ENCODE measurements at regions not wholly inside any gene's neighbourhood (a gene's known extent, or its start where the extent isn't known, plus 50 kb on each side); places are given as distances from the start of the nearest gene placed in this dataset.
"Not testable (repeated sequence)": the region's sequence is repeated elsewhere in the genome, so short reads cannot be mapped to it uniquely, and the experiment has no call there.

DNA sequence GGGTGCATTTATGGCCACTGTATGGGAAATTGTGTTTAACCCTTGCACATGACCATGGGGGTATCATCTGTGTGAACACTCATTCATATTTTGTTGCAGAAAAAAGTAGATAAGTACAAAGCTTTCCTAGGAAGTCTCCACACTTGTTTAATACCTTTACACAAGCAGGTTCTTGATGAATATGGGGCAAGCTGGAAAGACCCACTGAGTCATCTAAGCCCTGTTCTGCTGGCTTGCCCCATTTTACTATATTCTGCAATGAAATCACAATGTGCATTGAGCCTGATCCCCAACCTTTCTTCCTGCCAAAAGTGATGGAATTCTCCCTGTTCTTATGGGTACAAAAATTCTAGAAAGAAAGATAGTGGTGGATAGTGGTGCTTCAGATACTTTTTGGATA, 99.8 kb downstream of the CCDC71L start:
- no peak for DNase-seq

DNA sequence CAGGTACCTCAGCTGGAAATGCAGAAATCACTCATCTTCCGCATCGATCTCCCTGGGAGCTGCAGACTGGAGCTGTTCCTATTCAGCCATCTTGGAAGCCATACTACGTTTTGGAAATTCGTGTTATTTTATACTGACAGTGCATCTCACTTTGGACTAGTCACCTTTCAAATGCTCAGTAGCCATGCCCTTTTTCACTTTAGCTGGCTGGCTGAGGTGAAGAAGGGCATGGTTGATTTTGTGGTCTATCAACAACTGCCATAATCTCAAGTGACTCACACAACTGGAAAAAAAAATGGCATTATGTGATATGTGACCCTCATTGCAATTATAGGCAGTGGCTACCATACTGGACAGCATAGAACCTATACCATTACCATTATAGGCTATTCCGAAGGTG, 100.5 kb downstream of the CCDC71L start:
- no peak for DNase-seq

DNA sequence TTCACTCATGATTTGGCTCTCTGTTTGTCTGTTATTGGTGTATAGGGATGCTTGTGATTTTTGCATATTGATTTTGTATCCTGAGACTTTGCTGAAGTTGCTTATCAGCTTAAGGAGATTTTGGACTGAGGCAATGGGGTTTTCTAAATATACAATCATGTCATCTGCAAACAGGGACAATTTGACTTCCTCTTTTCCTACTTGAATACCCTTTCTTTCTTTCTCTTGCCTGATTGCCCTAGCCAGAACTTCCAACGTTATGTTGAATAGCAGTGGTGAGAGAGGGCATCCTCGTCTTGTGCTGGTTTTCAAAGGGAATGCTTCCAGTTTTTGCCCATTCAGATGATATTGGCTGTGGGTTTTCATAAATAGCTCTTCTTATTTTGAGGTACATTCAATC, 104.7 kb downstream of the CCDC71L start:
- DNase-seq, result not testable (repeated sequence)

DNA sequence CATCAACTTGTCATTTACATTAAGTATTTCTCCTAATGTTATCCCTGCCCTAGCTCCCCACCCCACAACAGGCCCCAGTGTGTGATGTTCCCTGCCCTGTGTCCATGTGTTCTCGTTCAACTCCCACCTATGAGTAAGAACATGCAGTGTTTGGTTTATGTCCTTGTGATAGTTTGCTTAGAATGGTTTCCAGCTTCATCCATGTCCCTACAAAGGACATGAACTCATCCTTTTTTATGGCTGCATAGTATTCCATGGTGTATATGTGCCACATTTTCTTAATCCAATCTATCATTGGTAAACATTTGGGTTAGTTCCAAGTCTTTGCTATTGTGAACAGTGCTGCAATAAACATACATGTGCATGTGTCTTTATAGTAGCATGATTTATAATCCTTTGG, 106.3 kb downstream of the CCDC71L start:
- DNase-seq, result not testable (repeated sequence)

DNA sequence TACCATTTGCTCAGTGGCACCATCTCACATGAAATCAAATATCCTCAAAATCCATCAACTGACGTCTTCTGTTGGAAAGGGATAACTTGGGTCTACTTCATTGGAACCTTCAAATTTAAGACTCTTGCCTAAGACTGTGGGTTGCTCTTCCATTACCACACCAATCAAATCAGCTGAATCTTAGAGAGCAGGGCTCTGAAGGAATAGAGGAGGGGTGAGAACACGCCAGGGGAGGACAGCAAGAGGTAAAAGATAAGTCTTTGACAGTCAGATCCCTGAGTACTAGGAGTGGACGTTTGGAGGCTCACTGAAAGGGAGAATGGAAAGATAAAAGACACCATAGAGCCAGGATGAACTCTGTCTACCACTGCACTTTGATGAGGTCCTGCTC, 107.5 kb downstream of the CCDC71L start:
- no peak for DNase-seq

DNA sequence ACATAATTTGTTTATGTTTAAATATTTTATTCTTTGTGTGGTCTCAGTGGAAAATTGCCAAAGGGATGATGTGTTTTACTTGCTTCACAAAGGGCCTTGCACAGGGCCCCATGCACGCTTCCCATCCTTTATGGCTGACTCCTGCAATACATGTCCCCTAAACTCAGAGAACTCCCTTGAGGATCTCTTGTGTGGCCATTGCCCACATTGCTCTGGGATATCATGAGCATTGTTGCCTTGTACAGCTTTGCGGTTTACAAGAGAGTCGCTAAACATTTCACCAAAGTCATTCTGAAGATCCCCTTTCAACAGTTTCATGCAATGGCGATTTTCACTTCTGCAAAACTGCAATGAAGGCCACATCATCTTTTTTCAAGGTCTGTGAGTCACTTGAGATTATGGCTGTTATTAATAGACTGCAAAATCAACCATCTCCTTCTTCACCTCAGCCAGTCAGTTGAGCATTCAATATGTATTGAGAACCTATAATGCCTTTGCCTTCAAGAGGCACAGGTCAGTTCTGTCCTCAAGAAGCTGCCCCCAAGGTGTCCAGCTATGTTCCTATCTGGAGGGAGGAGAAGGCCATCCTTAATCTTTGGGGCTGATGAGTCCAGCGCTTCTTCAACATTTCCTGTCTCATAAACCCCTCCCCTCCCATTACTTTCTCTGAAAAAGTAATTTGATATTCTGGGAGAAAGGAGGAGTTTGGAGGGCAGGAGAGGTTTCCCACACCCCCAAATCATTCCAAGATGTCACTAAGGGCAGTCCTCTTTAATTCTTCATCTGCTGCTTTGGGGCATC, 108.1 kb downstream of the CCDC71L start:
- DNase-seq, result no peak

DNA sequence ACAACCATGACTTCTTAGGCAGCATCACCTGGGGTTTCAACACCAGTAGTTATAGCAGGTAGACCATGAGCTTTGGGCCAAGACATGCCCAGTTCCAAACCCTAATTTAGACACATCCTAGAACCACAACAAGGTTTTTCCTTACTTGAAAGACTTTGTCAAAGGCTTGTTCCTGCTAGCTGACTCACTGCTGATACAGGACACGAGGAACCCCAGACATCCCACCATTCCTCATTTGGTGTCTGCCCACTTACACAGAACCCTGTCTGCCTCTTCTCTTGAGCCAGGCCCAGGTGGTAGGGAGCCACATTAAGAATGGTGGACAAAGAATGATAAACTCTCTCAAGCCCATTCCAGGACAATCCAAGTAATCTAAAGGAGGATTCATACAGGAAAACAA, 109.0 kb downstream of the CCDC71L start:
- DNase-seq, result no peak

DNA sequence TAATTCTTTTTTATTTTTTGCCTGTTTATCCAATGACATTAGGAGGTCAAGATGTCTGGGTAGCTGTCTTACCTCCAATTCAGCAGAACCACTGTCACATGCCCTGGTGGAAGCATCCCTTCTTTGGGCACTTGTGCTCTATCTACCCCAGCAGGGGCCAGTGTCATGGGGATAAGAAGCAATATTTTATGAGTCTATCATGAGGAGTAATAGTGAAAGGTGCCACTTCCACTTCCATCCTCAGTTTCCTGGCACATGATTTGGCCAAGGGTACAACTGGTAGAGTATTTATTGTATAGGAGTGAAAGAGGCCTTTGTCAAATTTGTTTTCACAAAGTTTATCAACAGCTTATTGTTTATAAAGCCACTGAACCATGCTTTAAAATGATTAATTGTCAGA, 112.5 kb downstream of the CCDC71L start:
- DNase-seq, result no peak

DNA sequence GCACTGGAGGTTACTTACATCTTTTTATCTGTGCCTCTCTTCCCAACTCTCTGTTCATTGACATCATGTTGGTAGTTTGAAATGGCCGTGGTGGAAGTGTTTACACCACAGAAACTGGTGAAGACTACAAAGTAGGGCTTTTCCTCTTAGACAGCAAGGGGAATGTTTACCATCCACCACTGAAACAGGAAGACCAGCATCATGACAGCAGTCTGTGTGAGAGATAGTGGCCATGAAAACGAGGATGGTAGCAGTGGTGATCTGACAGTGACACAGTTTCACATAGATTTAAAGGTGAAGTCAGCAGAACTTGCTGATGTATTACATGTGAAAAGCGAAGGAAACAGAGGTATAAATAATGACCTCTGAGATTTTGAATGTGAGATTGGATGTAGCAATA, 115.7 kb downstream of the CCDC71L start:
- DNase-seq, result no peak

DNA sequence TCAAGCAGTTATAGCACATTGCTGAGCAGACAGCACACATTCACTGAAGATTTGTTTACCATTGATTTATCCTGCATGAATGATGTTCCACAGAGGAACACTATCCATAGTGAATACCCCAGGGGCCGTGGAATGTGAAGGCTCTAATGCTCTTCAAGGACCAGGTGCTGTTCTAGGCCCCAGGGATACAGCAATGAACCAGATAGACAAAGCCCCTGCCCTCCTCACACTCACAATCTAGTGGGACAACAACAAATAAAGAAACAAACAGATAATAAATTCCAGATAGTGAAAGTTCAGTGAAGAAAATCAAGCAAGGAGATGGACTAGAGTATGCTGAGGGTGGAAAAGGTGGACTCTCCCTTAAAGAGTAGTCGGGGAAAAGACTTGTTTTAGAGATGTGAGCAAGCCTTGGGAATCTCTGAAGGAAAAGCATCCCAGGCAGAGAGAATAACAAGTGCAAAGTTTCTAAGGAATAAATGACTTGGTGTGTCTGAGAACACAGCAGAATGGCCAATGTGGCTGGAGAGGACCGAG, 117.7 kb downstream of the CCDC71L start:
- no peak for DNase-seq

DNA sequence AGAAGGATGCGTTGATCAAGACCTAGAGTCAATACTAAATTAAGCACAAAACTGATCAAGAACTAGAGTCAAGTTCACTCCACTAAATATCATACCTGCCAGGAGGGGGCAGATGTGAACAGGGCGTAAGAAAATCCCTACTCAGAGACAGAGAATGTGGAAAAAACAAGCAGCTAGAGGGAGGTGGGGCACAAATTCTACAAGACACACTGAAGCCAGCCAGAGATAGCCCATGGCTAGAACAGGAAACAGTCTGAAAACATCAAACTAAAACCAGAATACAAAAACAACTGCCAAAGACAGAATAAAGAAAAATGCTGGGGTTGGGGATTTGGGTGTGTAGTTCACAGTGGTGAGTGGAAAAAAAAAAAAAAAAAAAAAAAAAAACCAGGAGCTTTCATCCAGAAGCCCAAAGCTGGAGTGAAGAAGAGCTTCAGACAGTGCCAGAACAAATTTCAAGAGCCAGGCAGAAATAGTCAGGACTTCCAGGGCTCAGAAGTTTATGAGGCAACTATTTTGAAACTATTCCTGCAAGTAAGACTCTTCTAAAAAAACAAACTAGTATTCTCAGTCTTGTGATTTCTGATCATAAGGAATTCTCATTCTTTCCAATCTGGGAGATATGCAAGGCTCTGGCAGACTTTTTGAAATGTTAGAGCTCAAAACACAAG, 118.3 kb downstream of the CCDC71L start:
- DNase-seq, result peak; percentile 24

DNA sequence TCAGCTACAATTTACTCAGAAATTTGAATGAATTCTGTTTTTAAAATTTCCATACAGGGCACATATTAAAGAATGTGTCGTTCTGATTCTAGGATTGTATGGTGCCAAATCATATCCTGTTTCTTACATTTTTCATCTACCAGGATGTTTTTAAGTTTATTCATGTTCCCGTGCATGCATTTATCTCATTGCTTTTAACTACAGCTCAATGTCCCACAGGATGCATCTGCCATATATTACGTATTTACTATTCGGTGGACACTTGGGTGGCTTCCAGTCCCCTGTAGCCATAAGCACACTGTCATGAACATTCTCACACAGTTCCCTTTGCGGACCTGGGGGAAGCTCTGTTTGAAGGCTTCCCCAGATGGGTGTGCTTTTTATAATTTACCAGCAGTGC, 122.3 kb downstream of the CCDC71L start:
- no peak for DNase-seq

DNA sequence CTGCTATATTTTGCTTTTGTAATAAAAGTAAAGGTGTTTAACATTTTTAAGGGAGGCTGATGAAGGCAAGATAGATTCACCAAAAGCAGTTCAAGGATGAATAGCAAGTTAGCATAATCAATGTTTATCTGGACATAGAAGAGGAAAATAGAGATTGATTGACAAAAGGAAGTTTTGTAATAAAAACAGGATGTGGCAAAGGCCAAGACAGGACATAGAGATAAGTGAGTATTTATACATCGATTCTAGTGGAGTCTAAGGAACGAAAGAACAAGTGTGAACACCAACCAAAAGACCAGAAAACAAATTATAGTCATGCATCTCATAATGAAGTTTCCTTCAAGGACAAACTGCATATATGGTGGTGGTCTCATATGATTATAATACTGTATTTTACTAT, 123.8 kb downstream of the CCDC71L start:
- no peak for DNase-seq

DNA sequence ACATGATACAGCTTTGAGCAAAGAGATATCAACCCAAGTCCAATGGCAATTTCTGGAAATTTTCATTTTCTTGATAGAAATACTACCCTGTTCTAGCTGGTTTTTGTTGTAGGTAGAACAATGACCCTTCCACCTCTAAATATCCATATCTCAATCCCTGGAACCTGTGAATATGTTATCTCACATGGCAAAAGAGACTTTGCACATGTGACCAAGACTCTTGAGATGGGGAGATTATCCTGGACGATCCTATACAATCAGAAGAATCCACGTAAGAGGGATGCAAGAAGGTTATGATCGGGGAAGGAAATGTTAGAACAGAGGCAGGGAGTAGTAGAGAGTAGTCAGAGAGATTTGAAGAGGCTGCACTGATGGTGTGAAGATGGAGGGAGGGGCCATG, 124.9 kb downstream of the CCDC71L start:
- no peak for DNase-seq

DNA sequence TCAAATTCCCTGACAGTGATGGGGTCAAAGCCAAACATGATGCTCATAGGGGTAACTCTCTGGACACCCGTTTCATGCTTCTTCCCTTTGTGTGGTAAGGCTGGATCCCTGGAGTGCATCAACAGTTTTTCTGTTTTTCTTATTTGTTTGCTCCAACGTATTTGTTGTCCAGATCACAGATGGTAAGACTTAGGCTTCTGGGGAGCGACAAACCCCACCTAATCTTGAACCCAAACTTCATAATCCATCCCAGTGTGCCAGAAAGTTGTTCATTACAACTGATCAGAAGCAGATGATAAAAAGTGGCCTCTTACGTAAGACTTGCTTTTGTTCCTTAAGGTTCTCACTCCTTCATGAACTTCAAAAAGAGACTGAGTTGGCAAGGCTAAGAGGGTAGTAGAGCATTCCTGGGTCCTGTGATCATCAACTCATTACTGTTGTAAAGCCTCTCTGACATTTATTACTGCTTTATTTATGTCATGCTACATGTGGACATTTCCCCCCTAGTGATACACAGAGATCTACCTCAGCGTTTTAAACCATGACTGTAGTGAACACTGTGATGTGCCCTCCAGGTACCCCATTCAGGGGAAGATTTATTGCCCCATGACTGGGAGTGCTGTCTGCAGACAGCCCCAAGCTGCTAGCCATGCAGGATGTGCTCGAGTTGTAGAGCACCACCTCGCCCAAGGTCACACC, 125.6 kb downstream of the CCDC71L start:
- DNase-seq, result no peak

DNA sequence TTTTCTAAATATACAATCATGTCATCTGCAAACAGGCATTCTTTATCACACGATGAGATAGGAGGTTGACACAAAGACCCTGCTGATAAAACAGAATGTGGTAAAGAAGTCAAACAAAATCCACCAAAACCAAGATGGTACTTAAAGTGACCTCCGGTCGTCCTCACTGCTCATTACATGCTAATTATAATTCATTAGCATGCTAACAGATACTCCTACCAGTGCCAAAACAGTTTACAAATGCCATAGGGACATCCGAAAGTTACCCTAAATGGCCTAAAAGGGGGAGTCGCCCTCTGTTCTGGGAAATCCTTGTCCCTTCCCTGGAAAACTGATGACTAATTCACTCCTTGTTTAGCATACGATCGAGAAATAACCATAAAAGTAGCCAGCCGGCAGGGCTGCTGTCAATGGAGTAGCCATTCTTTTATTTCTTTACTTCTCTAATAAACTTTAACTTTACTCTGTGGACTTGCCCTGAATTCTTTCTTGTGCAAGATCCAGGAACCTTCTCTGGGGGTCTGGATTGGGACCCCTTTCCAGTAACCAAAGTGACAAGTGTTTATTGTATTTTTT, 126.6 kb downstream of the CCDC71L start:
- no peak for DNase-seq

DNA sequence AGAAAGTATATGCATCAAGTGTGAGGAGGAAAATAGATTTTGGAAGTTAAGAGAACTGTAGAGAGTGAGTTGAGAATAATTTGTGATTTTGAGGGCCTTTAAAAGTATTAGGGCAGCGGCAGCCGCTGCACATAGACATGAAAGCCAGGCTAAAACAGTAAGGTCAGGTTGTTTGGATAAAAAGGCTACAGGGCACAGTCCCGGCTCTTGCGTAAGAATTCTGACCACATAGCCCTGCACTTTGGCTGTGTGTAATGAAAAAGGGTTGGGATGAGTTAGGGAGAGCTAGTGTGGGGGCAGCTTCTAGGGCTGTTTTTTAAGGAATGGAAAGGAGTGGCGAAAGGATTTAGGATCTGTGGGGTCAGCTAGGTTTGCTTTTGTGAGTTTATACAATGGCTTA, 130.8 kb downstream of the CCDC71L start:
- DNase-seq, result not testable (repeated sequence)

DNA sequence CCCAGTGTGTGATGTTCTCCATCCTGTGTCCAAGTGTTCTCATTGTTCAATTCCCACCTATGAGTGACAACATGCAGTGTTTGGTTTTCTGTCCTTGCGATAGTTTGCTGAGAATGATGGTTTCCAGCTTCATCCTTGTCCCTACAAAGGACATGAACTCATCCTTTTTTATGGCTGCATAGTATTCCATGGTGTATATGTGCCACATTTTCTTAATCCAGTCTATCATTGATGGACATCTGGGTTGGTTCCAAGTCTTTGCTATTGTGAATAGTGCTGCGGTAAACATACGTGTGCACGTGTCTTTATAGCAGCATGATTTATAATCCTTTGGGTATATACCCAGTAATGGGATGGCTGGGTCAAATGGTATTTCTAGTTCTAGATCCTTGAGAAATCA, 134.3 kb downstream of the CCDC71L start:
- DNase-seq, result not testable (repeated sequence)

DNA sequence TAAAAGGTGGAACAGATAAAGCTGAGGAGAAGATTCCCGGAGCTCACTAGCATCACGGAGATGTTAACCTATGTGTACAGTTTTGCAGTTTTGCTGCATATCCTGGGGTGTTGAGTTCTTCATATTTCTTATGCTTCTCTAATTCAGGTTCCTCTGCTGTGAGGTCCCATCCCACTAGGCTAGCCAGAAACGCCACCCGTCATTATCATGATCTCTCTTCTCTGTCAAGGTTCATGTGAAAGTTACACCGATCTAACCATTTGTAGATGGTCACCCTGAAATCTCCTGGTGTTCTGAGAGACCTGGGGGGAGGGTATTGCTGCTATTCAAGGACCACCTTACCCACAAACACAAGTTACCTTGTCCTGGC, 136.3 kb downstream of the CCDC71L start:
- no peak for DNase-seq

DNA sequence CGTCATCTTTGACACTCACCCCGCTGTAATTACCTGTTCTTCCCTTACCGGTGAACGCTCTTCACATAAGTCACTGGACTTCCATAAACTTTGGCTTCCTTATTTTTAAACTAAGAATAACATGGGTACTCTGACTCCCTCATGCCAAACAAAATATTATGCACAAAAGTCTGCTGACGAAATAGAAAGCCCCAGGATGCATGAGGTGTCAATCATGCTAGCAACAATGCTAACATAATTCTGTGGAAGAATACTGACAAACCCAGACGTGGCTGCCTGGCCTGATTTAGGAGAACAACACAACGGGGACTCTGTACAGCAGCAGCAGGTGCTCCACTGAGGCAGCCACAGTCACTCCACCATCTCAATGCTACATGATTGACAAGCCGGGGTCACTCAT, 137.5 kb downstream of the CCDC71L start:
- DNase-seq, result no peak

DNA sequence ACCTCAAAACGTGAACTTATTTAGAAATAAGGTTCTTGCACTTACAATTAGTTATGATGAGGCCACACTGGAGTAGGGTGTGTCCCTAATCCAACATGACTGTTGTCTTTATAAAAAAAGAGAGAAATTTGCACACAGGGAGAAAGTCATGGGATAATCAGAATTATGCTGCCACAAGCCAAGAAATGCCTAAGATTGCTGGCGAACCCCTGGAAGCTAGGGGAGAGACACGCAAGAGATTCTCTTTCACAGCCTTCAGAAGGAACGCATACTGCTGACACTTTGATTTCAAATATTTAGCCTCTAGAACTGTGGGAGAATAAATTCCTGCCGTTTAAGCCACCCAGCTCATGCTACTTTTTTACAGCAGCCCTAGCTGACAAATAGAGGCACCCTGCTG, 138.3 kb downstream of the CCDC71L start:
- no peak for DNase-seq

DNA sequence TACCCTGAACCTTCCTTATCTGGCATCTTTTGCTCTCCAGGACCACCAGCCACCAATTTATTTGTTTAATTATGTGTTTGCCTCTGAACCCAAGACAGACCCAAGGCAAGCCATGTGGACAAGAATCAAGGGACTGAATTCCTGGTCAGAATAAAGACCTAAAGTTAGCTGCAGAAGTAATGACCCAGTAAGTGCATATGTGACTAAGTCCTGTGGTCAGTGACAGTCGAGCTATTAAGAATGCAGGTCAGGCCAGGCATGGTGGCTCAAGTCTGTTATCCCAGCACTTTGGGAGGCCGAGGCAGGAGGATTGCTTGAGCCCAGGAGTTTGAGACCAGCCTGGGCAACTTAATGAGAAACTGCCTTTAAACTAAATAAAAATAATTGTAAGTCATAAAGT, 139.4 kb downstream of the CCDC71L start:
- DNase-seq, result no peak

DNA sequence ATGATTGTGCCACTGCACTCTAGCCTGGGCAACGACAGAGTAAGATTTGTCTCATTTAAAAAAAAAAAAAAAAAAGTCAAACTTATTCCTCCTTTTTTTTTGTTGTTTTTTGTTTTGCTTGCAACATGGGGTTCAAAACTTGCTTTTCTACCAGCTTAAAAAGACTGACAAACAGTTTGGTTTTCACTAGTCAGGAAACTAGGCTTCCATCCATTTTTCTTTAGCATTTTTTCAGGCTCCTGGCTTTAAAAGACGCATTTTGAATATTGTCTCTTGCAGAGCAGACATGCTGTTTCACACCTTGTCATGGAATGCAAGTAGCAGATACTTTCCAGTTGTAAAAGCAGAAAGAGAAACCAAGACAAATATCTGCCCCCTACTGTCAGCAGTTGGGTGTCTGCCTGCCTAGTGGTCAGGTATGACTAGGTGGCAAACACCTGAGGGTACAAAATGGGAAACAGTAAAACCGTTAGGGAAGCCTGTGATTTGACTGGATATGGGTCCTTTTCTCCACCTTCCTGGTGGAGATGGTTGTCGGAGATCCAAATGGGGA, 139.9 kb downstream of the CCDC71L start:
- no peak for DNase-seq
